Endothelial cell of umbilical vein (primary cell): ENCODE measurements at regions not wholly inside any gene's neighbourhood (a gene's known extent, or its start where the extent isn't known, plus 50 kb on each side); places are given as distances from the start of the nearest gene placed in this dataset.

Experiments used
- CTCF ChIP-seq, 2 donors: IDR thresholded peaks; 1 replicate in 1 of 2; 2 replicates in 1 of 2; pipeline ENCODE4 v1.5.1; 2011; ENCODE audit warnings: low read length in 2 of 2, mild to moderate bottlenecking in 2 of 2, moderate library complexity in 2 of 2, control low read depth in 1 of 2, inconsistent platforms in 1 of 2, low read depth in 1 of 2; ENCODE audit not compliant: insufficient read depth in 1 of 2; ENCODE audit errors: extremely low read depth in 1 of 2
- GATA2 ChIP-seq: IDR thresholded peaks from 2 replicates; pipeline ENCODE4 v1.7.0; 2011; ENCODE audit warnings: low read depth, mild to moderate bottlenecking, moderate library complexity, mixed read lengths, low read length; ENCODE audit not compliant: insufficient read length, insufficient read depth
- MAX ChIP-seq: IDR thresholded peaks from 2 replicates; pipeline ENCODE4 v1.6.1; 2011; ENCODE audit not compliant: insufficient read depth, insufficient read length
- POLR2A ChIP-seq: IDR thresholded peaks from 2 replicates; pipeline ENCODE4 v1.6.1; 2012; ENCODE audit warnings: low read depth, mild to moderate bottlenecking, control low read depth, low read length
- POLR2AphosphoS5 ChIP-seq: IDR thresholded peaks from 2 replicates; pipeline ENCODE4 v1.6.1; 2012; ENCODE audit warnings: low read depth, mild to moderate bottlenecking, control low read depth, low read length, moderate library complexity; ENCODE audit not compliant: insufficient read depth

- TF ChIP-seq MAX (no peak), CTCF (IDR thresholded peaks at IDR 0.05; ENCODE audit: extremely low read depth in 1 of 2, insufficient read depth in 1 of 2, low read depth in 1 of 2, low read length in 2 of 2) (no peak), GATA2 (no peak), POLR2A (no peak), POLR2AphosphoS5 (no peak)
Measured at GRCh38 chr2:121969766-121970639, 214.6 kb downstream of the TSN start.
